Fibroblast of lung (primary cell): ENCODE measurements at regions not wholly inside any gene's neighbourhood (a gene's known extent, or its start where the extent isn't known, plus 50 kb on each side); places are given as distances from the start of the nearest gene placed in this dataset.

Experiments
- DNase-seq, 2 donors: peaks; one replicate each; pipeline versions ENCODE4 v3.0.0 to v3.0.0-alpha.2; 2010; ENCODE audit warnings: low read depth in 2 of 2
- H2AFZ ChIP-seq: 2 replicates; pipeline ENCODE4 v1.5.1; 2012; ENCODE audit warnings: low read length, control low read depth, inconsistent platforms
- H3K27ac ChIP-seq: 2 replicates; pipeline ENCODE4 v1.5.1; 2011; ENCODE audit warnings: low read length, control low read depth; ENCODE audit not compliant: insufficient read depth
- H3K27me3 ChIP-seq: 2 replicates; pipeline ENCODE4 v1.5.1; 2011; ENCODE audit warnings: mild to moderate bottlenecking, low read length; ENCODE audit not compliant: control insufficient read depth, insufficient read depth
- H3K36me3 ChIP-seq: 2 replicates; pipeline ENCODE4 v1.5.1; 2011; ENCODE audit warnings: low read length; ENCODE audit not compliant: control insufficient read depth, insufficient read depth
- H3K4me1 ChIP-seq: 2 replicates; pipeline ENCODE4 v1.5.1; 2011; ENCODE audit warnings: low read length; ENCODE audit not compliant: control insufficient read depth, insufficient read depth; ENCODE audit errors: extremely low read depth
- H3K4me2 ChIP-seq: 2 replicates; pipeline ENCODE4 v1.5.1; 2011; ENCODE audit warnings: low read length, control low read depth; ENCODE audit not compliant: insufficient read depth; ENCODE audit errors: extremely low read depth
- H3K4me3 ChIP-seq, 4 experiments: fragments of 200-600 bp in 1 of 4; sonication (generic) in 1 of 4; replicated peaks in 1 of 4; 2 replicates each; pipeline ENCODE4 v1.5.1; 2011 to 2016; ENCODE audit warnings: low read length in 4 of 4, low read depth in 3 of 4, mild to moderate bottlenecking in 3 of 4, control low read depth in 2 of 4, inconsistent platforms in 1 of 4, mixed read lengths in 1 of 4; ENCODE audit not compliant: insufficient read depth in 1 of 4; ENCODE audit errors: control extremely low read depth in 1 of 4
- H3K79me2 ChIP-seq: 2 replicates; pipeline ENCODE4 v1.5.1; 2012; ENCODE audit warnings: mild to moderate bottlenecking, low read length, inconsistent platforms; ENCODE audit not compliant: control insufficient read depth, insufficient read depth
- H3K9ac ChIP-seq: 2 replicates; pipeline ENCODE4 v1.5.1; 2011; ENCODE audit warnings: mild to moderate bottlenecking, low read length, control low read depth; ENCODE audit not compliant: insufficient read depth
- H3K9me3 ChIP-seq: 2 replicates; pipeline ENCODE4 v1.5.1; 2012; ENCODE audit warnings: low read depth, low read length; ENCODE audit not compliant: control insufficient read depth, insufficient read depth
- H4K20me1 ChIP-seq: 2 replicates; pipeline ENCODE4 v1.5.1; 2011; ENCODE audit warnings: low read length; ENCODE audit not compliant: control insufficient read depth, insufficient read depth; ENCODE audit errors: extremely low read depth
- CTCF ChIP-seq, 2 donors: IDR thresholded peaks in 1 of 2; conservative IDR thresholded peaks in 1 of 2; 1 replicate in 1 of 2; 2 replicates in 1 of 2; pipeline ENCODE4 v1.5.1; 2011 to 2012; ENCODE audit warnings: low read length in 2 of 2, control low read depth in 1 of 2, inconsistent platforms in 1 of 2, low read depth in 1 of 2, mild to moderate bottlenecking in 1 of 2
- EZH2 ChIP-seq: IDR thresholded peaks from 2 replicates; pipeline ENCODE4 v1.5.1; 2012; ENCODE audit warnings: low read length, control low read depth, mild to moderate bottlenecking; ENCODE audit errors: missing control alignments

GRCh38 chr16:63488955-63489354 is 1452.7 kb upstream of the CDH8 start:
- Histone ChIP-seq H3K4me1 (no peaks in the 10 kb centered on the region), H3K9me3 (no peaks in the 10 kb centered on the region), H3K79me2 (no peaks in the 10 kb centered on the region), H3K9ac (no peak overlapping the region), H3K27me3 (no peaks in the 10 kb centered on the region), H3K4me2 (no peak overlapping the region), H3K27ac (no peak overlapping the region), H2AFZ (no peak overlapping the region), H4K20me1 (no peaks in the 10 kb centered on the region), H3K4me3 (no peak overlapping the region), H3K36me3 (no peaks in the 10 kb centered on the region)
- TF ChIP-seq CTCF (conservative IDR thresholded peaks at IDR 0.05 in 1 of 2, IDR thresholded peaks at IDR 0.05 in 1 of 2; ENCODE audit: low read depth in 1 of 2, low read length in 2 of 2) (no peak), EZH2 (no peak)
- no peak for DNase-seq

GRCh38 chr16:63481060-63481459 is 1444.8 kb upstream of the CDH8 start:
- Histone ChIP-seq H3K27ac (no peak overlapping the region), H3K27me3 (no peaks in the 10 kb centered on the region), H3K79me2 (no peaks in the 10 kb centered on the region), H3K4me1 (no peaks in the 10 kb centered on the region), H3K9ac (no peak overlapping the region), H4K20me1 (no peaks in the 10 kb centered on the region), H3K4me2 (no peak overlapping the region), H3K4me3 (no peak overlapping the region), H3K9me3 (no peaks in the 10 kb centered on the region), H2AFZ (no peak overlapping the region), H3K36me3 (no peaks in the 10 kb centered on the region)
- TF ChIP-seq CTCF (conservative IDR thresholded peaks at IDR 0.05 in 1 of 2, IDR thresholded peaks at IDR 0.05 in 1 of 2; ENCODE audit: low read depth in 1 of 2, low read length in 2 of 2) (no peak), EZH2 (no peak)
- no peak for DNase-seq

- Histone ChIP-seq H3K9ac (no peak overlapping the region), H3K4me1 (no peaks in the 10 kb centered on the region), H3K4me3 (no peak overlapping the region), H3K36me3 (no peaks in the 10 kb centered on the region), H3K9me3 (no peaks in the 10 kb centered on the region), H4K20me1 (no peaks in the 10 kb centered on the region), H3K27ac (no peak overlapping the region), H3K79me2 (no peaks in the 10 kb centered on the region), H3K4me2 (no peak overlapping the region), H3K27me3 (no peaks in the 10 kb centered on the region), H2AFZ (no peak overlapping the region)
- TF ChIP-seq CTCF (conservative IDR thresholded peaks at IDR 0.05 in 1 of 2, IDR thresholded peaks at IDR 0.05 in 1 of 2; ENCODE audit: low read depth in 1 of 2, low read length in 2 of 2) (no peak), EZH2 (no peak)
- peak in 1 of 2 donors; percentile 8 for DNase-seq
Observed at GRCh38 chr16:63473725-63474124, 1437.5 kb upstream of the CDH8 start.
